Breast epithelium (tissue), 3 donors: ENCODE measurements at regions not wholly inside any gene's neighbourhood (a gene's known extent, or its start where the extent isn't known, plus 50 kb on each side); places are given as distances from the start of the nearest gene placed in this dataset.

ENCODE experiments used
- POLR2A ChIP-seq: fragments of 450-650 bp; IDR thresholded peaks from one replicate; pipeline ENCODE4 v1.6.1; 2016; ENCODE audit warnings: antibody characterized with exemption, mild to moderate bottlenecking, moderate library complexity
- POLR2AphosphoS5 ChIP-seq, 3 donors: sonication (generic); formaldehyde crosslinking; IDR thresholded peaks; one replicate each; pipeline ENCODE4 v1.6.1; 2017; ENCODE audit warnings: antibody characterized with exemption in 3 of 3
- TF ChIP-seq, protein P1 (sequence below), 3 donors: fragments of 450-650 bp; IDR thresholded peaks; one replicate each; pipeline ENCODE4 v1.5.1; 2016 to 2017; ENCODE audit warnings: antibody characterized with exemption in 3 of 3, mild to moderate bottlenecking in 3 of 3, moderate library complexity in 3 of 3

GRCh38 chr1:91161749-91162148, 139.9 kb upstream of the ZNF644 start:
- TF ChIP-seq, protein P1, sequence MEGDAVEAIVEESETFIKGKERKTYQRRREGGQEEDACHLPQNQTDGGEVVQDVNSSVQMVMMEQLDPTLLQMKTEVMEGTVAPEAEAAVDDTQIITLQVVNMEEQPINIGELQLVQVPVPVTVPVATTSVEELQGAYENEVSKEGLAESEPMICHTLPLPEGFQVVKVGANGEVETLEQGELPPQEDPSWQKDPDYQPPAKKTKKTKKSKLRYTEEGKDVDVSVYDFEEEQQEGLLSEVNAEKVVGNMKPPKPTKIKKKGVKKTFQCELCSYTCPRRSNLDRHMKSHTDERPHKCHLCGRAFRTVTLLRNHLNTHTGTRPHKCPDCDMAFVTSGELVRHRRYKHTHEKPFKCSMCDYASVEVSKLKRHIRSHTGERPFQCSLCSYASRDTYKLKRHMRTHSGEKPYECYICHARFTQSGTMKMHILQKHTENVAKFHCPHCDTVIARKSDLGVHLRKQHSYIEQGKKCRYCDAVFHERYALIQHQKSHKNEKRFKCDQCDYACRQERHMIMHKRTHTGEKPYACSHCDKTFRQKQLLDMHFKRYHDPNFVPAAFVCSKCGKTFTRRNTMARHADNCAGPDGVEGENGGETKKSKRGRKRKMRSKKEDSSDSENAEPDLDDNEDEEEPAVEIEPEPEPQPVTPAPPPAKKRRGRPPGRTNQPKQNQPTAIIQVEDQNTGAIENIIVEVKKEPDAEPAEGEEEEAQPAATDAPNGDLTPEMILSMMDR (IDR thresholded peaks at IDR 0.05): no peak
- TF ChIP-seq POLR2A: no peak
- no peak for TF ChIP-seq POLR2AphosphoS5 (IDR thresholded peaks at IDR 0.05)
